HCT116 (cell line): ENCODE measurements at regions not wholly inside any gene's neighbourhood (a gene's known extent, or its start where the extent isn't known, plus 50 kb on each side); places are given as distances from the start of the nearest gene placed in this dataset.

Experiments used
- ATAC-seq: fragments of 200-7000 bp; cut with Tn5 transposase; 2 replicates; pipeline ENCODE4 v1.9.1; 2020; ENCODE audit warnings: mild to moderate bottlenecking, moderate library complexity
- BruUV-seq: library from RNA; stranded (reverse); fragments of 400-500 nt; replicated peaks from 2 replicates; lab custom pipeline; 2021; lab: Mats Ljungman, UMichigan
- CTCF ChIA-PET: fragments of 300-600 bp; sonication (Branson Sonifier 250); formaldehyde crosslinking; loops from one replicate; lab custom pipeline; 2021; ENCODE audit warnings: antibody characterized with exemption; lab: Charles Lee
- POLR2A ChIA-PET: fragments of 300-600, 350-600 bp; sonication (Branson Sonifier 250); formaldehyde crosslinking; loops from one replicate; lab custom pipeline; 2021; ENCODE audit warnings: antibody characterized with exemption; lab: Charles Lee
- RAD21 ChIA-PET, 2 experiments: fragments of 300-600 bp; sonication (Branson Sonifier 250); formaldehyde crosslinking; loops; one replicate each; lab custom pipeline; 2023; ENCODE audit warnings: low total read pairs in 2 of 2; ENCODE audit not compliant: uncharacterized antibody in 2 of 2, unreplicated experiment in 2 of 2, low non-redundant PET in 1 of 2; lab: Charles Lee
- DNase-seq: peaks from one replicate; pipeline ENCODE4 v3.0.0-alpha.2; 2010; ENCODE audit warnings: low read depth, low spot score
- H2AFZ ChIP-seq: fragments of 200-600 bp; shearing (Covaris generic), sonication (generic); 2 replicates; pipeline ENCODE4 v1.6.1; 2017; ENCODE audit warnings: low read depth, mixed run types, mixed read lengths, antibody characterized with exemption, low read length; ENCODE audit not compliant: poor library complexity, severe bottlenecking
- H3K27ac ChIP-seq: 2 replicates; pipeline ENCODE4 v1.5.1; 2012; ENCODE audit warnings: low read depth, low read length
- H3K27me3 ChIP-seq: fragments of 200-600 bp; sonication (generic); 2 replicates; pipeline ENCODE4 v1.6.1; 2016; ENCODE audit warnings: mixed run types, low read length, mixed read lengths; ENCODE audit not compliant: insufficient read depth
- H3K36me3 ChIP-seq, 2 experiments: fragments of 200-500 bp in 1 of 2; fragments of 200-600 bp in 1 of 2; sonication (Bioruptor generic) in 1 of 2; sonication (generic) in 1 of 2; 2 replicates each; pipeline versions ENCODE4 v1.5.1 to v1.6.1; 2014 to 2016; ENCODE audit warnings: low read length in 2 of 2, inconsistent platforms in 1 of 2, mixed read lengths in 1 of 2, mixed run types in 1 of 2; ENCODE audit not compliant: insufficient read depth in 2 of 2, control insufficient read depth in 1 of 2
- H3K4me1 ChIP-seq, 2 experiments: fragments of 200-600 bp in 1 of 2; sonication (generic) in 1 of 2; 2 replicates each; pipeline versions ENCODE4 v1.5.1 to v1.6.1; 2012 to 2017; ENCODE audit warnings: low read length in 2 of 2, inconsistent platforms in 1 of 2, mild to moderate bottlenecking in 1 of 2, mixed read lengths in 1 of 2, mixed run types in 1 of 2, moderate library complexity in 1 of 2; ENCODE audit not compliant: insufficient read depth in 2 of 2, control insufficient read depth in 1 of 2
- H3K4me2 ChIP-seq: fragments of 200-600 bp; sonication (generic); 2 replicates; pipeline ENCODE4 v1.6.1; 2017; ENCODE audit warnings: mixed run types, low read length, mixed read lengths
- H3K4me3 ChIP-seq, 2 experiments: fragments of 200-600 bp in 1 of 2; sonication (generic) in 1 of 2; replicated peaks in 1 of 2; 2 replicates each; pipeline ENCODE4 v1.5.1; 2011 to 2016; ENCODE audit warnings: low read length in 2 of 2, control low read depth in 1 of 2, low read depth in 1 of 2, mild to moderate bottlenecking in 1 of 2, mixed read lengths in 1 of 2, mixed run types in 1 of 2
- H3K79me2 ChIP-seq: fragments of 200-600 bp; sonication (generic); 2 replicates; pipeline ENCODE4 v1.6.1; 2017; ENCODE audit warnings: mild to moderate bottlenecking, mixed run types, low read length, moderate library complexity, mixed read lengths; ENCODE audit not compliant: insufficient read depth
- H3K9ac ChIP-seq: fragments of 200-600 bp; sonication (generic); 2 replicates; pipeline ENCODE4 v1.6.1; 2016; ENCODE audit warnings: low read length, mixed read lengths
- H3K9me2 ChIP-seq: fragments of 200-600 bp; sonication (generic), shearing (Covaris generic); 2 replicates; pipeline ENCODE4 v1.6.1; 2017; ENCODE audit warnings: mixed run types, mild to moderate bottlenecking, moderate library complexity; ENCODE audit not compliant: insufficient read depth
- H3K9me3 ChIP-seq, 2 experiments: fragments of 200-500 bp in 1 of 2; fragments of 200-600 bp in 1 of 2; sonication (Bioruptor generic) in 1 of 2; sonication (generic) in 1 of 2; 2 replicates each; pipeline ENCODE4 v1.6.1; 2014 to 2017; ENCODE audit warnings: low read length in 2 of 2, mixed read lengths in 2 of 2, inconsistent platforms in 1 of 2, low read depth in 1 of 2, mild to moderate bottlenecking in 1 of 2, mixed run types in 1 of 2, moderate library complexity in 1 of 2; ENCODE audit not compliant: control insufficient read depth in 1 of 2, insufficient read depth in 1 of 2
- H4K20me1 ChIP-seq: fragments of 200-600 bp; sonication (generic), shearing (Covaris generic); 2 replicates; pipeline ENCODE4 v1.6.1; 2017; ENCODE audit warnings: mixed run types, mild to moderate bottlenecking, moderate library complexity; ENCODE audit not compliant: insufficient read depth
- CEBPB ChIP-seq: IDR thresholded peaks from 2 replicates; pipeline ENCODE4 v1.6.1; 2012; ENCODE audit warnings: low read depth
- ELF1 ChIP-seq: IDR thresholded peaks from 2 replicates; pipeline ENCODE4 v1.6.1; 2012; ENCODE audit warnings: low read depth, borderline replicate concordance
- EZH2 ChIP-seq: fragments of 200-600 bp; sonication (generic); IDR thresholded peaks from 2 replicates; pipeline ENCODE4 v1.6.1; 2017; ENCODE audit warnings: antibody characterized with exemption, mixed run types
- FOSL1 ChIP-seq: IDR thresholded peaks from 2 replicates; pipeline ENCODE4 v1.6.1; 2012; ENCODE audit warnings: low read depth
- MAX ChIP-seq: IDR thresholded peaks from 2 replicates; pipeline ENCODE4 v1.6.1; 2012
- POLR2A ChIP-seq: IDR thresholded peaks from 2 replicates; pipeline ENCODE4 v1.7.0; 2011; ENCODE audit warnings: borderline replicate concordance; ENCODE audit not compliant: insufficient read depth, insufficient read length; ENCODE audit errors: extremely low read depth
- POLR2AphosphoS5 ChIP-seq: IDR thresholded peaks from 2 replicates; pipeline ENCODE4 v1.6.1; 2011; ENCODE audit warnings: mild to moderate bottlenecking, low read depth, low read length, moderate library complexity
- RAD21 ChIP-seq: IDR thresholded peaks from 2 replicates; pipeline ENCODE4 v1.6.1; 2012; ENCODE audit warnings: low read depth, mild to moderate bottlenecking
- REST ChIP-seq: IDR thresholded peaks from 2 replicates; pipeline ENCODE4 v1.6.1; 2012; ENCODE audit warnings: low read depth
- SIN3A ChIP-seq: IDR thresholded peaks from 2 replicates; pipeline ENCODE4 v1.6.1; 2012; ENCODE audit warnings: low read depth
- SP1 ChIP-seq: IDR thresholded peaks from 2 replicates; pipeline ENCODE4 v1.6.1; 2012; ENCODE audit warnings: low read depth
- SRF ChIP-seq: IDR thresholded peaks from 2 replicates; pipeline ENCODE4 v1.6.1; 2012; ENCODE audit warnings: low read depth
- TCF7L2 ChIP-seq: IDR thresholded peaks from 2 replicates; pipeline ENCODE4 v1.7.0; 2011; ENCODE audit warnings: borderline replicate concordance, inconsistent platforms; ENCODE audit not compliant: insufficient read depth, insufficient read length; ENCODE audit errors: extremely low read depth
- ZNF274 ChIP-seq: fragments of 200-500 bp; sonication (Bioruptor generic); IDR thresholded peaks from 2 replicates; pipeline ENCODE4 v1.6.1; 2014; ENCODE audit warnings: mild to moderate bottlenecking, low read depth, low read length, inconsistent platforms
- intact Hi-C: fragments of 100-400 bp; cut with micrococcal nuclease; formaldehyde crosslinking; loops from 2 replicates; pipeline ENCODE4 v1.10.0; 2022
- TF ChIP-seq, protein P1 (sequence below), 3 experiments: fragments of 200-600 bp in 1 of 3; sonication (generic) in 1 of 3; IDR thresholded peaks in 2 of 3; conservative IDR thresholded peaks in 1 of 3; 2 replicates each; pipeline ENCODE4 v1.5.1; 2012 to 2017; ENCODE audit warnings: low read depth in 2 of 3, low read length in 2 of 3, antibody characterized with exemption in 1 of 3, borderline replicate concordance in 1 of 3, control low read depth in 1 of 3, mild to moderate bottlenecking in 1 of 3, mixed read lengths in 1 of 3, mixed run types in 1 of 3, moderate library complexity in 1 of 3; ENCODE audit not compliant: insufficient read depth in 1 of 3

DNA sequence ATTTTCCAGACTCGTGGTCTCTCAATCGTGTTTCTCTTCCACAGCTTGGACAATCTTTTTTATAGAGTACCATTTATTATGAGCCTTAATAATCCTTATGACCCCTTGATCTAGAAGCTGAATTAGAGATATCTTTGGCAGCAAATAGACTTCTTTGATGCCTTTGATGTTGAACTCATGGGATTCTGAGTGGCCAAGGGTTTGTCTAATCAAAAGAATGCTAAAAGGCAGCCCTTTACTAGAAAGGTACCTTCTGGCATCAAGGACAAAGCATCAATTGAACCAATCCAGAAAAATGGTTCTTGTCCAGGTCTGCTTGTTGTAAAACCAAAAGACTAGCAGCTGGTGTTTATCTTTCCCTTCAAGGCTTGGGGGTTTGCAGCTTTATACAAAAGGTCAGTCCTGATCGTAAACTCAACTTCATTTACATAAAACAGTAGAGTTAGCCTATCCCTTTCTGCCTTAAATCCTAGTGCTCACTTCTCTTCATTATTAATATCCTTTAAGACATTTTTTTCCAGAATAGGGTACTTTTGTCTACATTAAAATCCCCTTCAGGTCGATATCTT lies 411.3 kb downstream of the FAT4 start:
- H4K20me1 ChIP-seq = no peaks in the 10 kb centered on the region
- no peaks in the 10 kb centered on the region for H3K9me3 ChIP-seq
- no peaks in the 10 kb centered on the region for H3K9me2 ChIP-seq
- BruUV-seq = no TSS peak
- intact Hi-C loops = no loop called here
- H3K9ac ChIP-seq = no peak overlapping the region
- H3K27ac ChIP-seq = no peak overlapping the region
- peak overlapping the region; percentile 19 for H2AFZ ChIP-seq
- 0 out of 2 replicates have a peak overlapping the region, but pooled peaks have one; percentile 2 for H3K4me2 ChIP-seq
- H3K4me3 ChIP-seq = no peak overlapping the region
- ChIA-PET RAD21 (no interaction called here), POLR2A (no interaction called here)
- no peak for TF ChIP-seq EZH2
- TF ChIP-seq MAX = no peak
- no peak for TF ChIP-seq REST
- no peak for TF ChIP-seq ELF1
- TF ChIP-seq FOSL1 = no peak
- TF ChIP-seq POLR2A = no peak
- TF ChIP-seq TCF7L2 = no peak
- TF ChIP-seq, protein P1, sequence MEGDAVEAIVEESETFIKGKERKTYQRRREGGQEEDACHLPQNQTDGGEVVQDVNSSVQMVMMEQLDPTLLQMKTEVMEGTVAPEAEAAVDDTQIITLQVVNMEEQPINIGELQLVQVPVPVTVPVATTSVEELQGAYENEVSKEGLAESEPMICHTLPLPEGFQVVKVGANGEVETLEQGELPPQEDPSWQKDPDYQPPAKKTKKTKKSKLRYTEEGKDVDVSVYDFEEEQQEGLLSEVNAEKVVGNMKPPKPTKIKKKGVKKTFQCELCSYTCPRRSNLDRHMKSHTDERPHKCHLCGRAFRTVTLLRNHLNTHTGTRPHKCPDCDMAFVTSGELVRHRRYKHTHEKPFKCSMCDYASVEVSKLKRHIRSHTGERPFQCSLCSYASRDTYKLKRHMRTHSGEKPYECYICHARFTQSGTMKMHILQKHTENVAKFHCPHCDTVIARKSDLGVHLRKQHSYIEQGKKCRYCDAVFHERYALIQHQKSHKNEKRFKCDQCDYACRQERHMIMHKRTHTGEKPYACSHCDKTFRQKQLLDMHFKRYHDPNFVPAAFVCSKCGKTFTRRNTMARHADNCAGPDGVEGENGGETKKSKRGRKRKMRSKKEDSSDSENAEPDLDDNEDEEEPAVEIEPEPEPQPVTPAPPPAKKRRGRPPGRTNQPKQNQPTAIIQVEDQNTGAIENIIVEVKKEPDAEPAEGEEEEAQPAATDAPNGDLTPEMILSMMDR (IDR thresholded peaks at IDR 0.05 in 2 of 3, conservative IDR thresholded peaks at IDR 0.05 in 1 of 3; ENCODE audit: borderline replicate concordance in 1 of 3, insufficient read depth in 1 of 3, low read depth in 2 of 3, low read length in 2 of 3) = no peak
- TF ChIP-seq RAD21 = no peak
- TF ChIP-seq CEBPB = no peak
- no peak for TF ChIP-seq SIN3A
- no peak for TF ChIP-seq ZNF274
- TF ChIP-seq SRF = no peak
- no peak for TF ChIP-seq SP1
- no peak for TF ChIP-seq POLR2AphosphoS5
- TF ChIP-seq, all 23 proteins: peak for 0
- H3K27me3 ChIP-seq = no peaks in the 10 kb centered on the region
- H3K79me2 ChIP-seq = no peaks in the 10 kb centered on the region
- CTCF ChIA-PET = interaction anchor here (0.9 kb wide), 1 partner anchor 9 kb away, joined by 3 read pairs; no protein-coding TSS in a partner anchor
- no peak for DNase-seq
- H3K36me3 ChIP-seq = no peaks in the 10 kb centered on the region
- peaks cover 16 to 33% of the 10 kb centered on the region in 2 experiments for H3K4me1 ChIP-seq
- no peak for ATAC-seq
